Keratinocyte (primary cell): ENCODE measurements at regions not wholly inside any gene's neighbourhood (a gene's known extent, or its start where the extent isn't known, plus 50 kb on each side); places are given as distances from the start of the nearest gene placed in this dataset.

Experiments used
- DNase-seq: peaks from one replicate; pipeline ENCODE4 v3.0.0-alpha.2; 2011; ENCODE audit warnings: low read depth, missing footprints, low spot score
- FAIRE-seq: peaks from 2 replicates; lab custom pipeline; 2011; peaks lifted over from hg19 to GRCh38; lab: Jason Lieb, UNC
- H2AFZ ChIP-seq: 2 replicates; pipeline ENCODE4 v1.6.0; 2012; ENCODE audit warnings: low read length, control low read depth, inconsistent platforms; ENCODE audit not compliant: control insufficient read depth
- H3K27ac ChIP-seq: 2 replicates; pipeline ENCODE4 v1.5.1; 2011; ENCODE audit warnings: low read length; ENCODE audit not compliant: control insufficient read depth, insufficient read depth
- H3K27me3 ChIP-seq: 3 replicates; pipeline ENCODE4 v1.6.0; 2011; ENCODE audit warnings: low read length; ENCODE audit not compliant: control insufficient read depth, insufficient read depth; ENCODE audit errors: extremely low read depth
- H3K36me3 ChIP-seq, 2 experiments: 2 replicates in 1 of 2; 3 replicates in 1 of 2; pipeline ENCODE4 v1.5.1; 2011; ENCODE audit warnings: low read length in 2 of 2, mild to moderate bottlenecking in 1 of 2; ENCODE audit not compliant: control insufficient read depth in 2 of 2, insufficient read depth in 2 of 2; ENCODE audit errors: extremely low read depth in 1 of 2
- H3K4me1 ChIP-seq: 3 replicates; pipeline ENCODE4 v1.5.1; 2011; ENCODE audit warnings: low read length; ENCODE audit not compliant: control insufficient read depth, insufficient read depth; ENCODE audit errors: extremely low read depth
- H3K4me2 ChIP-seq: 3 replicates; pipeline ENCODE4 v1.6.0; 2011; ENCODE audit warnings: low read depth, low read length; ENCODE audit not compliant: control insufficient read depth, insufficient read depth; ENCODE audit errors: extremely low read depth
- H3K4me3 ChIP-seq, 3 experiments: fragments of 200-600 bp in 1 of 3; sonication (generic) in 1 of 3; 2 replicates in 2 of 3; 3 replicates in 1 of 3; pipeline ENCODE4 v1.5.1; 2011 to 2016; ENCODE audit warnings: low read length in 3 of 3, mild to moderate bottlenecking in 3 of 3, control low read depth in 2 of 3, inconsistent platforms in 1 of 3, low read depth in 1 of 3, mixed read lengths in 1 of 3, mixed run types in 1 of 3, moderate library complexity in 1 of 3; ENCODE audit not compliant: control insufficient read depth in 2 of 3, insufficient read depth in 2 of 3; ENCODE audit errors: extremely low read depth in 1 of 3
- H3K79me2 ChIP-seq: 2 replicates; pipeline ENCODE4 v1.6.0; 2012; ENCODE audit warnings: low read length; ENCODE audit not compliant: control insufficient read depth, insufficient read depth
- H3K9ac ChIP-seq: 3 replicates; pipeline ENCODE4 v1.6.0; 2011; ENCODE audit warnings: low read length; ENCODE audit not compliant: control insufficient read depth, insufficient read depth; ENCODE audit errors: extremely low read depth
- H3K9me1 ChIP-seq: 3 replicates; pipeline ENCODE4 v1.6.0; 2011; ENCODE audit warnings: low read length; ENCODE audit not compliant: control insufficient read depth, insufficient read depth; ENCODE audit errors: extremely low read depth
- H3K9me3 ChIP-seq: 2 replicates; pipeline ENCODE4 v1.5.1; 2012; ENCODE audit warnings: low read depth, low read length; ENCODE audit not compliant: control insufficient read depth
- H4K20me1 ChIP-seq: 3 replicates; pipeline ENCODE4 v1.6.0; 2011; ENCODE audit warnings: low read length; ENCODE audit not compliant: control insufficient read depth, insufficient read depth; ENCODE audit errors: extremely low read depth
- EZH2 ChIP-seq: IDR thresholded peaks from one replicate; pipeline ENCODE4 v1.6.1; 2012; ENCODE audit warnings: inconsistent platforms, mild to moderate bottlenecking, low read length, moderate library complexity
- dilution Hi-C: fragments of 300-500 bp; cut with MboI; formaldehyde crosslinking; loops from one replicate; pipeline ENCODE4 v1.7.0; 2020; ENCODE audit warnings: low sequenced_read_pairs; ENCODE audit not compliant: extremely low pct_ligation_motif_present
- TF ChIP-seq, protein P1 (sequence below), 3 experiments: IDR thresholded peaks in 1 of 3; conservative IDR thresholded peaks in 1 of 3; optimal IDR thresholded peaks in 1 of 3; 2 replicates in 2 of 3; 3 replicates in 1 of 3; pipeline versions ENCODE3 to v1.5.1; 2011; ENCODE audit warnings: low read length in 3 of 3, mild to moderate bottlenecking in 3 of 3, moderate library complexity in 2 of 3, control low read depth in 1 of 3, inconsistent platforms in 1 of 3; ENCODE audit not compliant: insufficient read depth in 2 of 3; ENCODE audit errors: extremely low read depth in 1 of 3

- no peak for FAIRE-seq
- H3K4me1 ChIP-seq: no peaks in the 10 kb centered on the region
These were observed 1302.1 kb upstream of the ADGRL2 start for GRCh38 chr1:80498673-80499072.

DNA sequence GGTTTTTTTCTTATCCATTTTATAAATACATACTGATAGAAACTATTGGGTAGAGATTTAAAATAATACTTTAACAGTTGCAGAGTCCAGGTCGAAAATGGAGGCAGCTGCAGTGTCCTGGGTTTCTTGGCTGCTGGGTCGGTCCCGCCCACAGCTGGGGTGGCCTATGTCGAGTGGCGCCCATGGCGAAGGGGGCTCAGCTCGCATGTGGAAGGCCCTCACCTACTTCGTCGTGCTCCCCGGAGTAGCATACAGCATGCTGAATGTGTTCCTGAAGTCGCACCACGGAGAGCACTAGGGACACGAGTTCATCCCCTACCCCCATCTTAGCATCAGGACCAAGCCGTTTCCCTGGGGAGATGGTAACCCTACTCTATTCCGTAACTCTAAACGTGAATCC is 1304.9 kb upstream of the ADGRL2 start:
- no peaks in the 10 kb centered on the region for H3K9me3 ChIP-seq
- H4K20me1 ChIP-seq: no peaks in the 10 kb centered on the region
- DNase-seq (no peak), FAIRE-seq (no peak)
- H3K27ac ChIP-seq: no peak overlapping the region
- H3K9ac ChIP-seq: no peak overlapping the region
- no peaks in the 10 kb centered on the region for H3K9me1 ChIP-seq
- dilution Hi-C loops: no loop called here
- H3K36me3 ChIP-seq: no peaks in the 10 kb centered on the region
- TF ChIP-seq, protein P1, sequence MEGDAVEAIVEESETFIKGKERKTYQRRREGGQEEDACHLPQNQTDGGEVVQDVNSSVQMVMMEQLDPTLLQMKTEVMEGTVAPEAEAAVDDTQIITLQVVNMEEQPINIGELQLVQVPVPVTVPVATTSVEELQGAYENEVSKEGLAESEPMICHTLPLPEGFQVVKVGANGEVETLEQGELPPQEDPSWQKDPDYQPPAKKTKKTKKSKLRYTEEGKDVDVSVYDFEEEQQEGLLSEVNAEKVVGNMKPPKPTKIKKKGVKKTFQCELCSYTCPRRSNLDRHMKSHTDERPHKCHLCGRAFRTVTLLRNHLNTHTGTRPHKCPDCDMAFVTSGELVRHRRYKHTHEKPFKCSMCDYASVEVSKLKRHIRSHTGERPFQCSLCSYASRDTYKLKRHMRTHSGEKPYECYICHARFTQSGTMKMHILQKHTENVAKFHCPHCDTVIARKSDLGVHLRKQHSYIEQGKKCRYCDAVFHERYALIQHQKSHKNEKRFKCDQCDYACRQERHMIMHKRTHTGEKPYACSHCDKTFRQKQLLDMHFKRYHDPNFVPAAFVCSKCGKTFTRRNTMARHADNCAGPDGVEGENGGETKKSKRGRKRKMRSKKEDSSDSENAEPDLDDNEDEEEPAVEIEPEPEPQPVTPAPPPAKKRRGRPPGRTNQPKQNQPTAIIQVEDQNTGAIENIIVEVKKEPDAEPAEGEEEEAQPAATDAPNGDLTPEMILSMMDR (optimal IDR thresholded peaks at IDR 0.05 in 1 of 3, IDR thresholded peaks at IDR 0.05 in 1 of 3, conservative IDR thresholded peaks at IDR 0.05 in 1 of 3; ENCODE audit: extremely low read depth in 1 of 3, insufficient read depth in 2 of 3, low read length in 3 of 3): no peak
- TF ChIP-seq EZH2: no peak
- H3K4me1 ChIP-seq: no peaks in the 10 kb centered on the region
- H3K4me2 ChIP-seq: no peak overlapping the region
- no peaks in the 10 kb centered on the region for H3K79me2 ChIP-seq
- no peak overlapping the region for H3K4me3 ChIP-seq
- H2AFZ ChIP-seq: no peak overlapping the region
- H3K27me3 ChIP-seq: no peaks in the 10 kb centered on the region

More at GRCh38 chr1:80498673-80499072, 1302.1 kb upstream of the ADGRL2 start:
- dilution Hi-C loops: no loop called here
- Histone ChIP-seq H4K20me1 (no peaks in the 10 kb centered on the region), H3K4me3 (no peak overlapping the region), H3K27ac (no peak overlapping the region), H3K79me2 (no peaks in the 10 kb centered on the region), H3K36me3 (no peaks in the 10 kb centered on the region), H3K9me3 (no peaks in the 10 kb centered on the region), H2AFZ (no peak overlapping the region), H3K4me2 (no peak overlapping the region), H3K27me3 (no peaks in the 10 kb centered on the region), H3K9me1 (no peaks in the 10 kb centered on the region), H3K9ac (no peak overlapping the region)
- TF ChIP-seq, protein P1 (optimal IDR thresholded peaks at IDR 0.05 in 1 of 3, IDR thresholded peaks at IDR 0.05 in 1 of 3, conservative IDR thresholded peaks at IDR 0.05 in 1 of 3; ENCODE audit: extremely low read depth in 1 of 3, insufficient read depth in 2 of 3, low read length in 3 of 3): no peak
- no peak for TF ChIP-seq EZH2
- no peak for DNase-seq
